Lower leg skin (tissue), 4 donors: ENCODE measurements at regions not wholly inside any gene's neighbourhood (a gene's known extent, or its start where the extent isn't known, plus 50 kb on each side); places are given as distances from the start of the nearest gene placed in this dataset.

Source experiments
- DNase-seq, 2 donors: peaks; one replicate each; pipeline ENCODE4 v3.0.0-alpha.2; 2019; ENCODE audit warnings: low spot score in 2 of 2
- H3K4me3 ChIP-seq: fragments of 200-600 bp; sonication (generic); 2 replicates; pipeline ENCODE4 v1.5.1; 2017; ENCODE audit warnings: mild to moderate bottlenecking, low read depth; ENCODE audit not compliant: poor library complexity, severe bottlenecking
- POLR2A ChIP-seq, 2 donors: fragments of 450-650 bp; IDR thresholded peaks; one replicate each; pipeline ENCODE4 v1.6.1; 2016 to 2017; ENCODE audit warnings: antibody characterized with exemption in 2 of 2, mild to moderate bottlenecking in 1 of 2, moderate library complexity in 1 of 2
- WGBS, 2 donors: methylation state at CpG; one replicate each; pipeline ENCODE4 v1.1.5; 2018; 5-methylcytosine and 5-hydroxymethylcytosine counted together
- intact Hi-C: fragments of 100-400 bp; cut with DNase I; formaldehyde crosslinking; loops from one replicate; pipeline ENCODE4 v1.15.0; 2023; ENCODE audit warnings: low total_unique reads
- TF ChIP-seq, protein P1 (sequence below), 3 donors: fragments of 450-650 bp; IDR thresholded peaks; one replicate each; pipeline ENCODE4 v1.5.1; 2016; ENCODE audit warnings: antibody characterized with exemption in 3 of 3, mild to moderate bottlenecking in 3 of 3, moderate library complexity in 2 of 3

- 58 to 65% methylated on average over 17 of the region's 17 CpGs for WGBS, 2 donors
- intact Hi-C loops = no loop called here
Measured at GRCh38 chr12:125240717-125241116, 175.5 kb downstream of the AACS start.

GRCh38 chr12:125243811-125244210 lies 178.6 kb downstream of the AACS start:
- no peak for TF ChIP-seq POLR2A (IDR thresholded peaks at IDR 0.05)
- TF ChIP-seq, protein P1, sequence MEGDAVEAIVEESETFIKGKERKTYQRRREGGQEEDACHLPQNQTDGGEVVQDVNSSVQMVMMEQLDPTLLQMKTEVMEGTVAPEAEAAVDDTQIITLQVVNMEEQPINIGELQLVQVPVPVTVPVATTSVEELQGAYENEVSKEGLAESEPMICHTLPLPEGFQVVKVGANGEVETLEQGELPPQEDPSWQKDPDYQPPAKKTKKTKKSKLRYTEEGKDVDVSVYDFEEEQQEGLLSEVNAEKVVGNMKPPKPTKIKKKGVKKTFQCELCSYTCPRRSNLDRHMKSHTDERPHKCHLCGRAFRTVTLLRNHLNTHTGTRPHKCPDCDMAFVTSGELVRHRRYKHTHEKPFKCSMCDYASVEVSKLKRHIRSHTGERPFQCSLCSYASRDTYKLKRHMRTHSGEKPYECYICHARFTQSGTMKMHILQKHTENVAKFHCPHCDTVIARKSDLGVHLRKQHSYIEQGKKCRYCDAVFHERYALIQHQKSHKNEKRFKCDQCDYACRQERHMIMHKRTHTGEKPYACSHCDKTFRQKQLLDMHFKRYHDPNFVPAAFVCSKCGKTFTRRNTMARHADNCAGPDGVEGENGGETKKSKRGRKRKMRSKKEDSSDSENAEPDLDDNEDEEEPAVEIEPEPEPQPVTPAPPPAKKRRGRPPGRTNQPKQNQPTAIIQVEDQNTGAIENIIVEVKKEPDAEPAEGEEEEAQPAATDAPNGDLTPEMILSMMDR (IDR thresholded peaks at IDR 0.05) = no peak
- intact Hi-C loops = no loop called here
- 76% methylated on average over 11 of the region's 11 CpGs for WGBS, 2 donors
- no peak overlapping the region for H3K4me3 ChIP-seq
- no peak for DNase-seq

More at GRCh38 chr12:125240717-125241116, 175.5 kb downstream of the AACS start:
- no peak overlapping the region for H3K4me3 ChIP-seq
- TF ChIP-seq, protein P1 (IDR thresholded peaks at IDR 0.05) = no peak
- no peak for TF ChIP-seq POLR2A (IDR thresholded peaks at IDR 0.05)
- DNase-seq = no peak

GRCh38 chr12:125244338-125244737 lies 179.1 kb downstream of the AACS start:
- TF ChIP-seq, protein P1 (IDR thresholded peaks at IDR 0.05) = no peak
- no peak for TF ChIP-seq POLR2A (IDR thresholded peaks at IDR 0.05)
- H3K4me3 ChIP-seq = no peak overlapping the region
- DNase-seq = no peak
- intact Hi-C loops = no loop called here
- 85 to 96% methylated on average over 8 of the region's 8 CpGs for WGBS, 2 donors

DNA sequence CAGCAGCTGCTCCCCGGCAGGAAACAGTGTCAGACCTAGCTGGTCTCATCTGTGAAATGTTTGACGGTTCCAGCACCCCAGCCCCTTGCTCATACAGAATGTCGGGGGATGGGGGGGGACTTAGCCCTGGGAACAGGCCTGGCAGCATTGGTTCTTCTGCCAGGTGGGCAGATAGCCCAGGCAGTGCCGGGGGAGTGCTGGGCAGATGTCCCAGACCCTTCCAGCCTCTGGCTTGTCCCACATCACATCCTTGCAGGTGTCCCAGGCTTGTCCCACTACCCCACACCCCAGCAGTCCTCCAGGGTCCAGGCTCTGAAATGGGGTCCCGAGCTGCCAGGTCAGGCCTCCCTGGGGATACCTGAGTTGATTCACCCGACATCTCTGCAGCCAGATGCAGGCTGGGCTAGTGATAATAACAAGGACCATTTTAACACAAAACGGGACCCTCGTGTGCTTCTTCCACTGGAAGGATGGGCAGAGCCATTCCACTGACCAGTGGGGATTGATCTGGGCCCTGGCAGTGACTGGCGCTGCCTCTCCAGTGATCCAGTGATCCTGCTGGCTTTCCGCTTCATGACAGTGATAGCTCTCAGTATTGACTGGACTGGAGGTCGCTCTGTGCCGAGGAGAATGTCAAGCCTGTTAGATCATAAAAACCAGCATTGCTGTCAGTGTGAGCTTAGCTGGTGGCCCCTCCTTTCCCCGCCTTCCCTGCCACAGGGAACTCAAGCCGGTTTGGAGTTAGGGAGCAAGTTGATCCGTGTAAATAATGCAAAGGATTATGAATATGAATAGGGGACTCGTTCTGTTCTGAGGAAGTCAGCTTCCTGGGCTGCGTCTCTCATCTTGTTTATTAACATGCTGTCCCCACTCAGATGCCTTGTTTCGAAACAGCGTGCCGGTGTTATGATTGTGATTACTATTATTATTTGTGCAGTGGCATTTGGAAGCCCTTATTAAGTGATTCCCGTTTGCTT lies 180.6 kb downstream of the AACS start:
- intact Hi-C loops = no loop called here
- no peak overlapping the region for H3K4me3 ChIP-seq
- 36 to 41% methylated on average over 21 of the region's 21 CpGs for WGBS, 2 donors
- DNase-seq = peak in 1 of 2 donors; percentile 21
- TF ChIP-seq, protein P1 (IDR thresholded peaks at IDR 0.05) = no peak
- TF ChIP-seq POLR2A (IDR thresholded peaks at IDR 0.05) = no peak

- TF ChIP-seq, protein P1 (IDR thresholded peaks at IDR 0.05) = no peak
- TF ChIP-seq POLR2A (IDR thresholded peaks at IDR 0.05) = no peak
- intact Hi-C loops = no loop called here
- DNase-seq = no peak
- WGBS, 2 donors = 93% methylated on average over 7 of the region's 7 CpGs
- no peak overlapping the region for H3K4me3 ChIP-seq
Measured at GRCh38 chr12:125247477-125247876, 182.2 kb downstream of the AACS start.
